ENCODE measurements at regions not wholly inside any gene's neighbourhood (a gene's known extent, or its start where the extent isn't known, plus 50 kb on each side); places are given as distances from the start of the nearest gene placed in this dataset.

DNA sequence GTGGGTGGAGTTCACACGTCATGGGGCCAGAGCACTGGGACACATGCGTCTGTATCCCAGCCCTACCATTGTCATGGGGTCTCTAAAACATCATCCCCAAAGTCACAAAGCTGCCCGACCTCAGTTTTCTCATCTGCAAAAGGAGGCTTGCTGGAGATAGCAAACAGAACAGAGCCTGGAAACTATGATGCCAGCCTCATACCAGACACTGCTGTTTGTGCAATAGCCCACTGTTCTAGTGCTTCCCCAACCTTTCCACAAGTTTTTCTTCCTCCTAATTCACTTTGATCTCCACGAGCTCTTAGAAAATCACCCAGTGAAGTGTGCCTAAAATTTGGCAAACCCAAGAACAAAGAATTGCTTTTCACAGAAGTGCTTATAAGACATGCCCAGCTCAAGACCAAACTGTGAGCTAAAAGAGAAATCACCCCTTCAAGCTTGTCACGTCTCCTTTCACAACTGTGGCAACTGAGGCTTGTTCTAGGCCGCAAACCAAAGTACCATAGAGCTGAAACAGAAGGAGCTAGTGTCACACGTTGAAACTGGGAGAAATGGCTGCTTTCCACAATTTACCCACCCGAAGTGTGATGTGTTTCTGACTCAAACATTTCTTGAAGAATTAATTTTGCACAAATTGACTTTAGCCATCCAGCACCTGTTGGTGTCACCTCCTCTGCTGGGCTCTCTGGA is 162.7 kb upstream of the ID2 start:
- TF ChIP-seq, protein P1, sequence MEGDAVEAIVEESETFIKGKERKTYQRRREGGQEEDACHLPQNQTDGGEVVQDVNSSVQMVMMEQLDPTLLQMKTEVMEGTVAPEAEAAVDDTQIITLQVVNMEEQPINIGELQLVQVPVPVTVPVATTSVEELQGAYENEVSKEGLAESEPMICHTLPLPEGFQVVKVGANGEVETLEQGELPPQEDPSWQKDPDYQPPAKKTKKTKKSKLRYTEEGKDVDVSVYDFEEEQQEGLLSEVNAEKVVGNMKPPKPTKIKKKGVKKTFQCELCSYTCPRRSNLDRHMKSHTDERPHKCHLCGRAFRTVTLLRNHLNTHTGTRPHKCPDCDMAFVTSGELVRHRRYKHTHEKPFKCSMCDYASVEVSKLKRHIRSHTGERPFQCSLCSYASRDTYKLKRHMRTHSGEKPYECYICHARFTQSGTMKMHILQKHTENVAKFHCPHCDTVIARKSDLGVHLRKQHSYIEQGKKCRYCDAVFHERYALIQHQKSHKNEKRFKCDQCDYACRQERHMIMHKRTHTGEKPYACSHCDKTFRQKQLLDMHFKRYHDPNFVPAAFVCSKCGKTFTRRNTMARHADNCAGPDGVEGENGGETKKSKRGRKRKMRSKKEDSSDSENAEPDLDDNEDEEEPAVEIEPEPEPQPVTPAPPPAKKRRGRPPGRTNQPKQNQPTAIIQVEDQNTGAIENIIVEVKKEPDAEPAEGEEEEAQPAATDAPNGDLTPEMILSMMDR (IDR thresholded peaks at IDR 0.05) = no peak
- no peak for TF ChIP-seq POLR2A (IDR thresholded peaks at IDR 0.05)
- TF ChIP-seq EP300 (IDR thresholded peaks at IDR 0.05; ENCODE audit: low read depth) = no peak
